ENCODE measurements at regions not wholly inside any gene's neighbourhood (a gene's known extent, or its start where the extent isn't known, plus 50 kb on each side); places are given as distances from the start of the nearest gene placed in this dataset.

DNA sequence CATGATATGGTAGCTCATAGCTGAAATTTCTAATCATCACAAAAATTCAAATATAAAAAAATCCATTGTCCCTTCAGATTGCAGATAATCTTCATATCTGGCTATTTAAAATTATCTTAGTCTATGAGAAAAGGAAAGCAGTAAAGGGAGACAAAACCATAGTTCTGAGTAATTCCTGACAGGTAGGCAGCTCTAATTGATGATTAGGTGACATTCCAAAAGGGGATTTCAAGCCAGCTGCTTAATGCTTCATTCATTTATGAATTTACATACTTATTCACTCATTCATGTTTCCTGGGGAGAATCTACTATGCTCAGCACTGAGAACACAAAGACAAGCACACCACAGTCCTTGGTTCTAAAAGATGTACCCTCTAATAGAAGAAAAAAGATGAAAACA is 437.1 kb downstream of the COL12A1 start:
- TF ChIP-seq, protein P1, sequence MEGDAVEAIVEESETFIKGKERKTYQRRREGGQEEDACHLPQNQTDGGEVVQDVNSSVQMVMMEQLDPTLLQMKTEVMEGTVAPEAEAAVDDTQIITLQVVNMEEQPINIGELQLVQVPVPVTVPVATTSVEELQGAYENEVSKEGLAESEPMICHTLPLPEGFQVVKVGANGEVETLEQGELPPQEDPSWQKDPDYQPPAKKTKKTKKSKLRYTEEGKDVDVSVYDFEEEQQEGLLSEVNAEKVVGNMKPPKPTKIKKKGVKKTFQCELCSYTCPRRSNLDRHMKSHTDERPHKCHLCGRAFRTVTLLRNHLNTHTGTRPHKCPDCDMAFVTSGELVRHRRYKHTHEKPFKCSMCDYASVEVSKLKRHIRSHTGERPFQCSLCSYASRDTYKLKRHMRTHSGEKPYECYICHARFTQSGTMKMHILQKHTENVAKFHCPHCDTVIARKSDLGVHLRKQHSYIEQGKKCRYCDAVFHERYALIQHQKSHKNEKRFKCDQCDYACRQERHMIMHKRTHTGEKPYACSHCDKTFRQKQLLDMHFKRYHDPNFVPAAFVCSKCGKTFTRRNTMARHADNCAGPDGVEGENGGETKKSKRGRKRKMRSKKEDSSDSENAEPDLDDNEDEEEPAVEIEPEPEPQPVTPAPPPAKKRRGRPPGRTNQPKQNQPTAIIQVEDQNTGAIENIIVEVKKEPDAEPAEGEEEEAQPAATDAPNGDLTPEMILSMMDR (IDR thresholded peaks at IDR 0.05) = no peak
- no peak for TF ChIP-seq POLR2A (IDR thresholded peaks at IDR 0.05)
